Hepatocyte (in vitro differentiated cells): ENCODE measurements at regions not wholly inside any gene's neighbourhood (a gene's known extent, or its start where the extent isn't known, plus 50 kb on each side); places are given as distances from the start of the nearest gene placed in this dataset.
"Not testable (repeated sequence)": the region's sequence is repeated elsewhere in the genome, so short reads cannot be mapped to it uniquely, and the experiment has no call there.

ENCODE experiments used
- DNase-seq: peaks from one replicate; pipeline ENCODE4 v3.0.0-alpha.2; 2016; ENCODE audit warnings: low spot score
- H2AFZ ChIP-seq: fragments of 200-600 bp; sonication (generic); 2 replicates; pipeline ENCODE4 v1.6.0; 2016; ENCODE audit warnings: antibody characterized with exemption, mild to moderate bottlenecking
- H3K27ac ChIP-seq: fragments of 200-600 bp; sonication (generic); 2 replicates; pipeline ENCODE4 v1.5.1; 2016; ENCODE audit warnings: mild to moderate bottlenecking
- H3K27me3 ChIP-seq: fragments of 200-600 bp; sonication (generic); 2 replicates; pipeline ENCODE4 v1.6.1; 2016
- H3K36me3 ChIP-seq: fragments of 200-600 bp; sonication (generic); replicated peaks from 2 replicates; pipeline ENCODE4 v1.5.1; 2016; ENCODE audit warnings: low read depth; ENCODE audit not compliant: insufficient read depth
- H3K4me1 ChIP-seq: fragments of 200-600 bp; sonication (generic); 2 replicates; pipeline ENCODE4 v1.5.1; 2016; ENCODE audit warnings: mild to moderate bottlenecking, moderate library complexity; ENCODE audit not compliant: insufficient read depth
- H3K4me2 ChIP-seq: fragments of 200-600 bp; sonication (generic); 2 replicates; pipeline ENCODE4 v1.6.0; 2016
- H3K4me3 ChIP-seq: fragments of 200-600 bp; sonication (generic); 2 replicates; pipeline ENCODE4 v1.5.1; 2016; ENCODE audit warnings: mild to moderate bottlenecking
- H3K79me2 ChIP-seq: fragments of 200-600 bp; sonication (generic); 2 replicates; pipeline ENCODE4 v1.6.0; 2017; ENCODE audit warnings: mild to moderate bottlenecking
- H3K9me2 ChIP-seq: fragments of 200-600 bp; sonication (generic); replicated peaks from 2 replicates; pipeline ENCODE4 v1.6.0; 2017; ENCODE audit warnings: mild to moderate bottlenecking; ENCODE audit not compliant: insufficient read depth
- H3K9me3 ChIP-seq: fragments of 200-600 bp; sonication (generic); 2 replicates; pipeline ENCODE4 v1.5.1; 2016; ENCODE audit warnings: low read depth, mild to moderate bottlenecking
- H4K20me1 ChIP-seq: fragments of 200-600 bp; sonication (generic); 2 replicates; pipeline ENCODE4 v1.6.0; 2016; ENCODE audit warnings: mild to moderate bottlenecking; ENCODE audit not compliant: insufficient read depth, poor library complexity, severe bottlenecking
- EZH2 ChIP-seq: fragments of 200-600 bp; sonication (generic); IDR thresholded peaks from 2 replicates; pipeline ENCODE4 v1.6.1; 2016; ENCODE audit warnings: antibody characterized with exemption, mild to moderate bottlenecking, borderline replicate concordance
- EZH2phosphoT487 ChIP-seq: fragments of 200-600 bp; sonication (generic); IDR thresholded peaks from one replicate; pipeline ENCODE4 v1.6.1; 2018; ENCODE audit warnings: antibody characterized with exemption, mild to moderate bottlenecking, low read depth, moderate library complexity; ENCODE audit not compliant: unreplicated experiment, severe bottlenecking
- WGBS: methylation state at CpG from one replicate; pipeline ENCODE4 v1.1.6; 2016; ENCODE audit warnings: low lambda C conversion rate; ENCODE audit errors: missing lambda C conversion rate; 5-methylcytosine and 5-hydroxymethylcytosine counted together
- TF ChIP-seq, protein P1 (sequence below): fragments of 200-600 bp; sonication (generic); IDR thresholded peaks from 2 replicates; pipeline ENCODE4 v1.5.1; 2016; ENCODE audit warnings: antibody characterized with exemption, mild to moderate bottlenecking; ENCODE audit not compliant: poor library complexity

DNA sequence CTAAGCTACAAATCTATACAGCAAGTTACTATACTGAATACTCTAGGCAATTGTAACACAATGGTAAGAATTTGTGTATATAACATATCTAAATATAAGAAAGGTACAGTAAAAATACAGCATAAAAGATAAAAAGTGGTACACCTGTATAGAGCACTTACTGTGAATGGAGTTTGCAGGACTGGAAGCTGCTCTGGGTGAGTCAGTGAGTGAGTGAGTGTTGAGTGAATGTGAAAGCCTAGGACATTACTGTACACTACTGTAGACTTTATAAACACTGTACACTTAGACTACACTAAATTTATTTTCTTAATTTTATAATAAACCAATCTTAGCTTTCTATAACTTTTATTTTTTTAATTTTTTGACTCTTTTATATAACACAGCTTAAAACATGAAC, 123.1 kb downstream of the ZMAT3 start:
- Histone ChIP-seq H3K4me3 (no peak overlapping the region), H3K9me3 (no peaks in the 10 kb centered on the region), H3K27ac (no peak overlapping the region), H3K4me2 (no peak overlapping the region), H3K4me1 (no peaks in the 10 kb centered on the region), H2AFZ (no peak overlapping the region), H3K36me3 (no peaks in the 10 kb centered on the region), H3K9me2 (no peaks in the 10 kb centered on the region), H4K20me1 (no peaks in the 10 kb centered on the region), H3K79me2 (no peaks in the 10 kb centered on the region), H3K27me3 (no peaks in the 10 kb centered on the region)
- TF ChIP-seq, protein P1, sequence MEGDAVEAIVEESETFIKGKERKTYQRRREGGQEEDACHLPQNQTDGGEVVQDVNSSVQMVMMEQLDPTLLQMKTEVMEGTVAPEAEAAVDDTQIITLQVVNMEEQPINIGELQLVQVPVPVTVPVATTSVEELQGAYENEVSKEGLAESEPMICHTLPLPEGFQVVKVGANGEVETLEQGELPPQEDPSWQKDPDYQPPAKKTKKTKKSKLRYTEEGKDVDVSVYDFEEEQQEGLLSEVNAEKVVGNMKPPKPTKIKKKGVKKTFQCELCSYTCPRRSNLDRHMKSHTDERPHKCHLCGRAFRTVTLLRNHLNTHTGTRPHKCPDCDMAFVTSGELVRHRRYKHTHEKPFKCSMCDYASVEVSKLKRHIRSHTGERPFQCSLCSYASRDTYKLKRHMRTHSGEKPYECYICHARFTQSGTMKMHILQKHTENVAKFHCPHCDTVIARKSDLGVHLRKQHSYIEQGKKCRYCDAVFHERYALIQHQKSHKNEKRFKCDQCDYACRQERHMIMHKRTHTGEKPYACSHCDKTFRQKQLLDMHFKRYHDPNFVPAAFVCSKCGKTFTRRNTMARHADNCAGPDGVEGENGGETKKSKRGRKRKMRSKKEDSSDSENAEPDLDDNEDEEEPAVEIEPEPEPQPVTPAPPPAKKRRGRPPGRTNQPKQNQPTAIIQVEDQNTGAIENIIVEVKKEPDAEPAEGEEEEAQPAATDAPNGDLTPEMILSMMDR, result no peak
- no peak for TF ChIP-seq EZH2phosphoT487
- TF ChIP-seq EZH2, result no peak
- no peak for DNase-seq

GRCh38 chr3:178947738-178948137, 123.9 kb downstream of the ZMAT3 start:
- DNase-seq, result no peak
- no peaks in the 10 kb centered on the region for H3K27me3 ChIP-seq
- TF ChIP-seq EZH2 (no peak), EZH2phosphoT487 (no peak)
- TF ChIP-seq, protein P1, result peak; percentile 30
- H3K4me3 ChIP-seq, result no peak overlapping the region
- no peak overlapping the region for H3K4me2 ChIP-seq
- H3K36me3 ChIP-seq, result no peaks in the 10 kb centered on the region
- H4K20me1 ChIP-seq, result no peaks in the 10 kb centered on the region
- H3K79me2 ChIP-seq, result no peaks in the 10 kb centered on the region
- no peaks in the 10 kb centered on the region for H3K4me1 ChIP-seq
- H3K9me2 ChIP-seq, result no peaks in the 10 kb centered on the region
- H3K9me3 ChIP-seq, result no peaks in the 10 kb centered on the region
- H2AFZ ChIP-seq, result no peak overlapping the region
- H3K27ac ChIP-seq, result no peak overlapping the region

GRCh38 chr3:178942261-178942660, 129.3 kb downstream of the ZMAT3 start:
- H2AFZ ChIP-seq, H3K4me2 ChIP-seq, H3K4me3 ChIP-seq, H3K27ac ChIP-seq, H3K4me1 ChIP-seq, DNase-seq, H3K9me2 ChIP-seq, H3K79me2 ChIP-seq, H4K20me1 ChIP-seq, H3K36me3 ChIP-seq, H3K9me3 ChIP-seq, H3K27me3 ChIP-seq: not testable (repeated sequence)
- 70% methylated on average over 3 of the region's 3 CpGs for WGBS

- Histone ChIP-seq H3K27ac (no peak overlapping the region), H3K36me3 (no peaks in the 10 kb centered on the region), H3K9me2 (no peaks in the 10 kb centered on the region), H3K4me3 (no peak overlapping the region), H3K9me3 (no peaks in the 10 kb centered on the region), H3K79me2 (no peaks in the 10 kb centered on the region), H3K4me1 (no peaks in the 10 kb centered on the region), H2AFZ (no peak overlapping the region), H4K20me1 (no peaks in the 10 kb centered on the region), H3K27me3 (no peaks in the 10 kb centered on the region), H3K4me2 (no peak overlapping the region)
- TF ChIP-seq EZH2 (no peak), EZH2phosphoT487 (no peak)
- TF ChIP-seq, protein P1, result no peak
- no peak for DNase-seq
- WGBS, result 50% methylated on average over 2 of the region's 2 CpGs
These were observed 141.5 kb downstream of the ZMAT3 start for GRCh38 chr3:178930116-178930515.
